OCI-LY7 (cell line): ENCODE measurements at regions not wholly inside any gene's neighbourhood (a gene's known extent, or its start where the extent isn't known, plus 50 kb on each side); places are given as distances from the start of the nearest gene placed in this dataset.

Source experiments
- BruUV-seq: library from RNA; stranded (reverse); fragments of 400-500 nt; replicated peaks from 2 replicates; lab custom pipeline; 2021; lab: Mats Ljungman, UMichigan
- CTCF ChIA-PET: fragments of 300-600 bp; sonication (Branson Sonifier 250); formaldehyde crosslinking; loops from one replicate; lab custom pipeline; 2022; ENCODE audit warnings: antibody characterized with exemption; ENCODE audit not compliant: unreplicated experiment; lab: Charles Lee
- POLR2A ChIA-PET: fragments of 300-600 bp; sonication (Branson Sonifier 250); formaldehyde crosslinking; loops from one replicate; lab custom pipeline; 2022; ENCODE audit warnings: antibody characterized with exemption; lab: Charles Lee
- DNase-seq: peaks from one replicate; pipeline ENCODE4 v3.0.0-alpha.2; 2015; ENCODE audit warnings: low spot score
- H2AFZ ChIP-seq: fragments of 200-600 bp; sonication (generic), shearing (Covaris generic); 2 replicates; pipeline ENCODE4 v1.6.1; 2014; ENCODE audit warnings: mild to moderate bottlenecking, antibody characterized with exemption, low read length, moderate library complexity
- H3K27ac ChIP-seq: fragments of 200-600 bp; sonication (generic); 2 replicates; pipeline ENCODE4 v1.5.1; 2014; ENCODE audit warnings: mixed run types, low read depth, mild to moderate bottlenecking, moderate library complexity, low read length, inconsistent platforms; ENCODE audit not compliant: poor library complexity, severe bottlenecking
- H3K36me3 ChIP-seq: fragments of 200-600 bp; sonication (generic); 2 replicates; pipeline ENCODE4 v1.6.1; 2014; ENCODE audit warnings: mild to moderate bottlenecking, antibody characterized with exemption, low read length, moderate library complexity, mixed read lengths; ENCODE audit not compliant: insufficient read depth
- H3K4me1 ChIP-seq: fragments of 200-600 bp; sonication (generic); 2 replicates; pipeline ENCODE4 v1.5.1; 2014; ENCODE audit warnings: mild to moderate bottlenecking, low read length; ENCODE audit not compliant: insufficient read depth, poor library complexity, severe bottlenecking
- H3K4me2 ChIP-seq: fragments of 200-600 bp; sonication (generic); 2 replicates; pipeline ENCODE4 v1.6.1; 2014; ENCODE audit warnings: mild to moderate bottlenecking, low read length
- H3K4me3 ChIP-seq: fragments of 200-600 bp; sonication (generic); 2 replicates; pipeline ENCODE4 v1.5.1; 2014; ENCODE audit warnings: mild to moderate bottlenecking, low read depth, low read length; ENCODE audit not compliant: poor library complexity, severe bottlenecking
- H3K79me2 ChIP-seq: fragments of 200-600 bp; sonication (generic); 2 replicates; pipeline ENCODE4 v1.6.1; 2016; ENCODE audit warnings: low read depth, mild to moderate bottlenecking, low read length, moderate library complexity, mixed read lengths; ENCODE audit not compliant: insufficient read depth
- H3K9me2 ChIP-seq: fragments of 200-600 bp; sonication (generic); 2 replicates; pipeline ENCODE4 v1.6.1; 2016; ENCODE audit warnings: mild to moderate bottlenecking, low read length, mixed read lengths; ENCODE audit not compliant: insufficient read depth
- H3K9me3 ChIP-seq: fragments of 200-600 bp; sonication (generic); 2 replicates; pipeline ENCODE4 v1.6.1; 2014; ENCODE audit warnings: mild to moderate bottlenecking, mixed run types, low read length, mixed read lengths
- H4K20me1 ChIP-seq: fragments of 200-600 bp; sonication (generic); 2 replicates; pipeline ENCODE4 v1.6.1; 2014; ENCODE audit warnings: mild to moderate bottlenecking, antibody characterized with exemption, low read length, moderate library complexity, mixed read lengths; ENCODE audit not compliant: insufficient read depth
- EZH2phosphoT487 ChIP-seq: fragments of 200-600 bp; sonication (generic); IDR thresholded peaks from 2 replicates; pipeline ENCODE4 v1.6.1; 2018; ENCODE audit warnings: low read depth, borderline replicate concordance, mild to moderate bottlenecking, mixed run types, antibody characterized with exemption, low read length, moderate library complexity, mixed read lengths
- intact Hi-C: fragments of 100-400 bp; cut with micrococcal nuclease; formaldehyde crosslinking; loops from one replicate; pipeline ENCODE4 v1.10.0; 2022; ENCODE audit not compliant: unreplicated experiment
- TF ChIP-seq, protein P1 (sequence below): fragments of 200-600 bp; sonication (generic); conservative IDR thresholded peaks from 2 replicates; pipeline ENCODE4 v1.5.1; 2014; ENCODE audit warnings: mild to moderate bottlenecking, antibody characterized with exemption, low read length, moderate library complexity, mixed read lengths

DNA sequence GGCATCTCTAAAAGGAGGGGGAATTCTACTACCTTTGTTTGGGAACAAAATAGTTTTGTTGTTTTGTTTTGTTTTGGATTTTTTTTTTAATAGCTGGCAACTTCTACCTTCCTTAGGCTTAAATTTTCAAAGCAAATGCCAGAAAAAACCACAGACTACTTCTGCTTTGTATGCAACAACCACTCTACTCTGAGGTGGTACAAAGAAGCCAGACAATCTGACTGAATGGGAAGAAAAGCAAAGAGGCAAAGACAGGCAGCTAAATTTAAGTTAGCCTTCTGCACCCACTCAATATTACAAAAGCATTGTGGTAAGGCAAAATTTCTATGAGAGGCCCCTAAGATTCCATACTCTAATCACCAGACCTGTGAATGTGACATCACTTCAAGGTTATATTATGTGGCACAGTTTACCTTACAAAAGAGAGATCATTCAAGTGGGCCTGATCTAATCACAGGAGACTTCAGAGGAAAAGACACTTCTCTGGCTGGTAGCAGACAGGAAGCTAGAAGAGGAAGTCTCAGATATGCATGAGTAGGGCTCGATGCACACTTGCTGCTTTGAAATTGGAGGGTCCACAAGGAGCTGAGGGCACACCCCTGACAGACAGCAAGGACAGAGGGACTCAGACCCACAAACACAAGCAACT is 566.6 kb downstream of the RPS29 start:
- intact Hi-C loops = no loop called here
- Histone ChIP-seq H3K4me3 (peak overlapping the region; percentile 15), H3K4me2 (peak overlapping the region; percentile 53), H3K36me3 (no peaks in the 10 kb centered on the region), H3K9me3 (no peaks in the 10 kb centered on the region), H3K79me2 (no peaks in the 10 kb centered on the region), H3K4me1 (peaks cover 22% of the 10 kb centered on the region), H3K9me2 (no peaks in the 10 kb centered on the region), H4K20me1 (no peaks in the 10 kb centered on the region), H3K27ac (peak overlapping the region; percentile 21), H2AFZ (no peak overlapping the region; the same call in 1 of the 2 replicates)
- TF ChIP-seq EZH2phosphoT487 = no peak
- TF ChIP-seq, protein P1, sequence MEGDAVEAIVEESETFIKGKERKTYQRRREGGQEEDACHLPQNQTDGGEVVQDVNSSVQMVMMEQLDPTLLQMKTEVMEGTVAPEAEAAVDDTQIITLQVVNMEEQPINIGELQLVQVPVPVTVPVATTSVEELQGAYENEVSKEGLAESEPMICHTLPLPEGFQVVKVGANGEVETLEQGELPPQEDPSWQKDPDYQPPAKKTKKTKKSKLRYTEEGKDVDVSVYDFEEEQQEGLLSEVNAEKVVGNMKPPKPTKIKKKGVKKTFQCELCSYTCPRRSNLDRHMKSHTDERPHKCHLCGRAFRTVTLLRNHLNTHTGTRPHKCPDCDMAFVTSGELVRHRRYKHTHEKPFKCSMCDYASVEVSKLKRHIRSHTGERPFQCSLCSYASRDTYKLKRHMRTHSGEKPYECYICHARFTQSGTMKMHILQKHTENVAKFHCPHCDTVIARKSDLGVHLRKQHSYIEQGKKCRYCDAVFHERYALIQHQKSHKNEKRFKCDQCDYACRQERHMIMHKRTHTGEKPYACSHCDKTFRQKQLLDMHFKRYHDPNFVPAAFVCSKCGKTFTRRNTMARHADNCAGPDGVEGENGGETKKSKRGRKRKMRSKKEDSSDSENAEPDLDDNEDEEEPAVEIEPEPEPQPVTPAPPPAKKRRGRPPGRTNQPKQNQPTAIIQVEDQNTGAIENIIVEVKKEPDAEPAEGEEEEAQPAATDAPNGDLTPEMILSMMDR = no peak
- CTCF ChIA-PET = no interaction called here
- BruUV-seq = no TSS peak
- POLR2A ChIA-PET = interaction anchor here (0.6 to 1.6 kb wide), 2 partner anchors 9 to 543 kb away, joined by 3 read pairs; no protein-coding TSS in a partner anchor
- peak; percentile 64 for DNase-seq

DNA sequence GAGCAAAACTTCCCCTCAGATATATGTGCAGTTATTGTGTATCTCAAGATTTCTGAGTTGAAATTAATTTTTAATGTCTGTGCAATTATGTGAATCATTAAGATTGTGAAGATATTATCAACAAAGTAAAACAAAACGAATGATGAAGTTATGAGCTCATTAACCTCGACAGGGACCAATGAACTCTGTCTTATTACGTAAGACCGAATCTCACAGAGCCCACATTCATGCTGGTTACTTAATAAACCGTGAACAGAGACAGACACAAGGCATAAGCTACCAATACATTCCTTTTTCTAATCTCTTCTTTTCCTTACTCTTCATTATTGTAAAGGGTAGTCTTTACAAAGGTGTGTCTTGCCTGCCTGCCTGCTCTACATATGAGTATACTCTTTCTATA is 568.7 kb downstream of the RPS29 start:
- Histone ChIP-seq H3K9me2 (no peaks in the 10 kb centered on the region), H3K27ac (no peak overlapping the region), H2AFZ (no peak overlapping the region), H3K4me2 (no peak overlapping the region), H3K9me3 (no peaks in the 10 kb centered on the region), H3K4me1 (peaks cover 22% of the 10 kb centered on the region), H3K79me2 (no peaks in the 10 kb centered on the region), H3K4me3 (no peak overlapping the region), H4K20me1 (no peaks in the 10 kb centered on the region), H3K36me3 (no peaks in the 10 kb centered on the region)
- no peak for DNase-seq
- intact Hi-C loops = no loop called here
- ChIA-PET CTCF (no interaction called here), POLR2A (interaction anchor here (0.7 to 1.1 kb wide), 2 partner anchors 11 to 22 kb away, joined by 3 read pairs; no protein-coding TSS in a partner anchor)
- TF ChIP-seq EZH2phosphoT487 = no peak
- TF ChIP-seq, protein P1 = no peak
- BruUV-seq = no TSS peak

DNA sequence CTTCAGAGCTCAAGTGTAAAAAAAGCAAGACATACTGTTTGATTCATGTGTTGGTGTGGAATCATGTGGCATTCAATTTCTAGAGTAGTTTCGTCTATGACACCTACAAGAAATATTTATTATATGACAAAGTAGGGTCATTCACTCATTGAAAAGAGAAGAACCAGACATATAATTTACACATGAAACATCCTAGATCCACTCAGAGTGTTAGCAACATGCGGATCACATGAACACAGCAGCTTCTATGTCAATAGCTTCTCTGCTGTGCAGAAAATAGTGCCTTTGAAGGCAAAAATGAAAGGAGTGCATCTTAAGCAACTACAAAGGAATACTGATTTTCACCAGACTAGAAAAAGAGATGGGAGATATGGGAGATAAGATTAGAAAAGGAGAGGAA is 569.8 kb downstream of the RPS29 start:
- no peak for DNase-seq
- H3K4me1 ChIP-seq = peaks cover 22% of the 10 kb centered on the region
- intact Hi-C loops = no loop called here
- no peaks in the 10 kb centered on the region for H3K36me3 ChIP-seq
- no peak overlapping the region for H3K4me3 ChIP-seq
- BruUV-seq = no TSS peak
- ChIA-PET POLR2A (interaction anchor here (0.7 to 1.1 kb wide), 2 partner anchors 9 kb away, joined by 3 to 4 read pairs; no protein-coding TSS in a partner anchor), CTCF (no interaction called here)
- H3K27ac ChIP-seq = no peak overlapping the region
- TF ChIP-seq, protein P1 = no peak
- no peaks in the 10 kb centered on the region for H3K79me2 ChIP-seq
- no peak overlapping the region for H2AFZ ChIP-seq
- H4K20me1 ChIP-seq = no peaks in the 10 kb centered on the region
- no peak overlapping the region for H3K4me2 ChIP-seq
- no peaks in the 10 kb centered on the region for H3K9me2 ChIP-seq
- H3K9me3 ChIP-seq = no peaks in the 10 kb centered on the region
